GM23248 (cell line): ENCODE measurements at regions not wholly inside any gene's neighbourhood (a gene's known extent, or its start where the extent isn't known, plus 50 kb on each side); places are given as distances from the start of the nearest gene placed in this dataset.

Source experiments
- DNase-seq: peaks from one replicate; pipeline ENCODE4 v3.0.0-alpha.2; 2015
- H2AFZ ChIP-seq: fragments of 200-600 bp; sonication (generic); 2 replicates; pipeline ENCODE4 v1.6.1; 2016; ENCODE audit warnings: antibody characterized with exemption
- H3F3A ChIP-seq: fragments of 200-600 bp; sonication (generic); 2 replicates; pipeline ENCODE4 v1.6.1; 2016; ENCODE audit warnings: mild to moderate bottlenecking, antibody characterized with exemption, mixed run types; ENCODE audit not compliant: insufficient read depth
- H3K27ac ChIP-seq: fragments of 200-600 bp; sonication (generic); 2 replicates; pipeline ENCODE4 v1.5.1; 2016; ENCODE audit warnings: mild to moderate bottlenecking
- H3K27me3 ChIP-seq: fragments of 200-600 bp; sonication (generic); replicated peaks from 2 replicates; pipeline ENCODE4 v1.6.1; 2016; ENCODE audit warnings: mild to moderate bottlenecking; ENCODE audit not compliant: insufficient read depth
- H3K36me3 ChIP-seq: fragments of 200-600 bp; sonication (generic); 2 replicates; pipeline ENCODE4 v1.6.1; 2016; ENCODE audit warnings: low read depth, mild to moderate bottlenecking
- H3K4me1 ChIP-seq: fragments of 200-600 bp; sonication (generic); 2 replicates; pipeline ENCODE4 v1.6.1; 2016; ENCODE audit warnings: mild to moderate bottlenecking; ENCODE audit not compliant: insufficient read depth
- H3K4me2 ChIP-seq: fragments of 200-600 bp; sonication (generic); one replicate; pipeline ENCODE4 v1.6.1; 2016; ENCODE audit warnings: mild to moderate bottlenecking; ENCODE audit not compliant: unreplicated experiment
- H3K4me3 ChIP-seq: fragments of 200-600 bp; sonication (generic); 2 replicates; pipeline ENCODE4 v1.5.1; 2016; ENCODE audit warnings: mild to moderate bottlenecking
- H3K79me2 ChIP-seq: fragments of 200-600 bp; sonication (generic); 2 replicates; pipeline ENCODE4 v1.6.1; 2016; ENCODE audit warnings: mild to moderate bottlenecking; ENCODE audit not compliant: insufficient read depth
- H3K9ac ChIP-seq: fragments of 200-600 bp; sonication (generic); 2 replicates; pipeline ENCODE4 v1.6.1; 2016; ENCODE audit warnings: mild to moderate bottlenecking
- H3K9me2 ChIP-seq: fragments of 200-600 bp; sonication (generic); 2 replicates; pipeline ENCODE4 v1.6.1; 2016; ENCODE audit warnings: mixed run types, mild to moderate bottlenecking, moderate library complexity; ENCODE audit not compliant: insufficient read depth
- H3K9me3 ChIP-seq: fragments of 200-600 bp; sonication (generic); one replicate; pipeline ENCODE4 v1.6.1; 2017; ENCODE audit warnings: low read depth
- H4K20me1 ChIP-seq: fragments of 200-600 bp; sonication (generic); 2 replicates; pipeline ENCODE4 v1.6.0; 2016; ENCODE audit not compliant: insufficient read depth
- EZH2 ChIP-seq: fragments of 200-600 bp; sonication (generic); IDR thresholded peaks from 2 replicates; pipeline ENCODE4 v1.6.1; 2018; ENCODE audit warnings: antibody characterized with exemption, mild to moderate bottlenecking; ENCODE audit not compliant: insufficient read depth, poor library complexity, severe bottlenecking
- EZH2phosphoT487 ChIP-seq: fragments of 200-600 bp; sonication (generic); IDR thresholded peaks from 2 replicates; pipeline ENCODE4 v1.6.1; 2018; ENCODE audit warnings: antibody characterized with exemption, moderate library complexity, mild to moderate bottlenecking, low read depth; ENCODE audit not compliant: insufficient read depth
- WGBS, 2 experiments: methylation state at CpG; one replicate each; pipeline ENCODE4 v1.1.6; 2015 to 2017; ENCODE audit warnings: low lambda C conversion rate in 2 of 2, low coverage in 1 of 2; ENCODE audit errors: missing lambda C conversion rate in 2 of 2; 5-methylcytosine and 5-hydroxymethylcytosine counted together
- in situ Hi-C: fragments of 300-500 bp; cut with MboI; formaldehyde crosslinking; loops from 2 replicates; pipeline ENCODE4 v1.15.0; 2020

- Histone ChIP-seq H3F3A (0 out of 2 replicates have a peak, but pooled peaks cover 15% of the 10 kb centered on the region), H3K4me2 (peak overlapping the region; percentile 98), H3K36me3 (no peaks in the 10 kb centered on the region), H3K4me1 (peaks cover 21% of the 10 kb centered on the region), H2AFZ (peak overlapping the region; percentile 95), H3K27me3 (0 out of 2 replicates have a peak, but pooled peaks cover 2% of the 10 kb centered on the region), H4K20me1 (no peaks in the 10 kb centered on the region), H3K27ac (peak overlapping the region; percentile 74), H3K79me2 (no peaks in the 10 kb centered on the region), H3K9me2 (no peaks in the 10 kb centered on the region), H3K9ac (peak overlapping the region; percentile 75), H3K9me3 (no peaks in the 10 kb centered on the region), H3K4me3 (peak overlapping the region; percentile 87)
- TF ChIP-seq EZH2phosphoT487 (no peak), EZH2 (no peak)
- in situ Hi-C loops = loop anchor here (10.0 kb wide), 1 partner anchor 763 kb away; the partner anchor contains the start of gene BTG1
- peak; percentile 78 for DNase-seq
- 0 to 3% methylated on average over 4 of the region's 4 CpGs for WGBS, 2 experiments
Observed at GRCh38 chr12:91382081-91382543, 199.5 kb upstream of the DCN start.

GRCh38 chr12:91381309-91381804, 198.7 kb upstream of the DCN start:
- Histone ChIP-seq H3K9me3 (no peaks in the 10 kb centered on the region), H3F3A (0 out of 2 replicates have a peak, but pooled peaks cover 15% of the 10 kb centered on the region), H4K20me1 (no peaks in the 10 kb centered on the region), H3K27ac (peak overlapping the region; percentile 74), H3K9me2 (no peaks in the 10 kb centered on the region), H3K27me3 (no peaks in the 10 kb centered on the region), H3K4me2 (peak overlapping the region; percentile 98), H3K79me2 (no peaks in the 10 kb centered on the region), H3K36me3 (no peaks in the 10 kb centered on the region), H3K9ac (peak overlapping the region; percentile 75), H2AFZ (peak overlapping the region; percentile 95), H3K4me3 (peak overlapping the region; percentile 87), H3K4me1 (peaks cover 21% of the 10 kb centered on the region)
- WGBS, 2 experiments = 2% methylated on average over 11 of the region's 11 CpGs
- TF ChIP-seq EZH2 (no peak), EZH2phosphoT487 (no peak)
- in situ Hi-C loops = loop anchor here (10.0 kb wide), 1 partner anchor 763 kb away; the partner anchor contains the start of gene BTG1
- peak; percentile 85 for DNase-seq

- 4 to 7% methylated on average over 5 of the region's 5 CpGs for WGBS, 2 experiments
- DNase-seq = peak; percentile 26
Observed at GRCh38 chr12:91380631-91381030, 198.0 kb upstream of the DCN start.

GRCh38 chr12:91379051-91379775, 196.6 kb upstream of the DCN start:
- 53 to 55% methylated on average over 2 of the region's 2 CpGs for WGBS, 2 experiments
- H3K4me3 ChIP-seq = no peak overlapping the region
- H4K20me1 ChIP-seq = no peaks in the 10 kb centered on the region
- no peak overlapping the region for H3K9ac ChIP-seq
- no peak overlapping the region for H3K4me2 ChIP-seq
- H3K36me3 ChIP-seq = no peaks in the 10 kb centered on the region
- H3K79me2 ChIP-seq = no peaks in the 10 kb centered on the region
- H2AFZ ChIP-seq = no peak overlapping the region
- H3K4me1 ChIP-seq = peaks cover 21% of the 10 kb centered on the region
- no peak for TF ChIP-seq EZH2
- no peak for TF ChIP-seq EZH2phosphoT487
- H3F3A ChIP-seq = 0 out of 2 replicates have a peak, but pooled peaks cover 15% of the 10 kb centered on the region
- H3K9me3 ChIP-seq = no peaks in the 10 kb centered on the region
- no peaks in the 10 kb centered on the region for H3K9me2 ChIP-seq
- in situ Hi-C loops = loop anchor here (10.0 kb wide), 1 partner anchor 1206 kb away; no protein-coding TSS in a partner anchor
- no peak for DNase-seq
- no peak overlapping the region for H3K27ac ChIP-seq
- no peaks in the 10 kb centered on the region for H3K27me3 ChIP-seq

More at GRCh38 chr12:91380631-91381030, 198.0 kb upstream of the DCN start:
- Histone ChIP-seq H3K79me2 (no peaks in the 10 kb centered on the region), H3K36me3 (no peaks in the 10 kb centered on the region), H3K27ac (peak overlapping the region; percentile 74; the same call in 1 of the 2 replicates), H3K9me3 (no peaks in the 10 kb centered on the region), H3F3A (0 out of 2 replicates have a peak, but pooled peaks cover 15% of the 10 kb centered on the region), H3K9ac (peak overlapping the region; percentile 75; the same call in 1 of the 2 replicates), H4K20me1 (no peaks in the 10 kb centered on the region), H3K4me2 (peak overlapping the region; percentile 98), H3K9me2 (no peaks in the 10 kb centered on the region), H3K4me3 (peak overlapping the region; percentile 87), H3K4me1 (peaks cover 21% of the 10 kb centered on the region), H3K27me3 (no peaks in the 10 kb centered on the region), H2AFZ (peak overlapping the region; percentile 95)
- in situ Hi-C loops = loop anchor here (10.0 kb wide), 1 partner anchor 764 kb away; the partner anchor contains the start of gene BTG1
- TF ChIP-seq EZH2phosphoT487 (no peak), EZH2 (no peak)
